Islet of Langerhans (tissue), 1 donor: ENCODE measurements at regions not wholly inside any gene's neighbourhood (a gene's known extent, or its start where the extent isn't known, plus 50 kb on each side); places are given as distances from the start of the nearest gene placed in this dataset.

Experiments
- FAIRE-seq: peaks from one replicate; lab custom pipeline; 2011; peaks lifted over from hg19 to GRCh38; lab: Jason Lieb, UNC

- no peak for FAIRE-seq
Observed at GRCh38 chr1:172955161-172955815, 95.5 kb downstream of the TNFSF18 start.

- no peak for FAIRE-seq
Observed at GRCh38 chr1:172956871-172957270, 93.9 kb downstream of the TNFSF18 start.

GRCh38 chr1:172957491-172957890 lies 93.2 kb downstream of the TNFSF18 start:
- FAIRE-seq, result no peak

- FAIRE-seq, result no peak
Observed at GRCh38 chr1:172959571-172959970, 91.2 kb downstream of the TNFSF18 start.

- FAIRE-seq, result no peak
Observed at GRCh38 chr1:172960019-172960418, 90.7 kb downstream of the TNFSF18 start.

GRCh38 chr1:172960454-172961208 lies 90.1 kb downstream of the TNFSF18 start:
- no peak for FAIRE-seq

GRCh38 chr1:172964864-172965263 lies 85.9 kb downstream of the TNFSF18 start:
- no peak for FAIRE-seq

GRCh38 chr1:172966844-172967540 lies 83.7 kb downstream of the TNFSF18 start:
- FAIRE-seq, result no peak

GRCh38 chr1:172967936-172968335 lies 82.8 kb downstream of the TNFSF18 start:
- no peak for FAIRE-seq

GRCh38 chr1:172969611-172970010 lies 81.1 kb downstream of the TNFSF18 start:
- no peak for FAIRE-seq

GRCh38 chr1:172970186-172970585 lies 80.6 kb downstream of the TNFSF18 start:
- no peak for FAIRE-seq

GRCh38 chr1:172971241-172971640 lies 79.5 kb downstream of the TNFSF18 start:
- no peak for FAIRE-seq

GRCh38 chr1:172972258-172972657 lies 78.5 kb downstream of the TNFSF18 start:
- no peak for FAIRE-seq

GRCh38 chr1:172973424-172973823 lies 77.3 kb downstream of the TNFSF18 start:
- FAIRE-seq, result no peak

- FAIRE-seq, result no peak
Observed at GRCh38 chr1:172976222-172977041, 74.3 kb downstream of the TNFSF18 start.

GRCh38 chr1:172977296-172978017 lies 73.3 kb downstream of the TNFSF18 start:
- no peak for FAIRE-seq

- no peak for FAIRE-seq
Observed at GRCh38 chr1:172978595-172978994, 72.1 kb downstream of the TNFSF18 start.

- no peak for FAIRE-seq
Observed at GRCh38 chr1:172979828-172980227, 70.9 kb downstream of the TNFSF18 start.

- no peak for FAIRE-seq
Observed at GRCh38 chr1:172980456-172980855, 70.3 kb downstream of the TNFSF18 start.

- FAIRE-seq, result no peak
Observed at GRCh38 chr1:172980971-172981370, 69.8 kb downstream of the TNFSF18 start.
